ENCODE measurements at regions not wholly inside any gene's neighbourhood (a gene's known extent, or its start where the extent isn't known, plus 50 kb on each side); places are given as distances from the start of the nearest gene placed in this dataset.

DNA sequence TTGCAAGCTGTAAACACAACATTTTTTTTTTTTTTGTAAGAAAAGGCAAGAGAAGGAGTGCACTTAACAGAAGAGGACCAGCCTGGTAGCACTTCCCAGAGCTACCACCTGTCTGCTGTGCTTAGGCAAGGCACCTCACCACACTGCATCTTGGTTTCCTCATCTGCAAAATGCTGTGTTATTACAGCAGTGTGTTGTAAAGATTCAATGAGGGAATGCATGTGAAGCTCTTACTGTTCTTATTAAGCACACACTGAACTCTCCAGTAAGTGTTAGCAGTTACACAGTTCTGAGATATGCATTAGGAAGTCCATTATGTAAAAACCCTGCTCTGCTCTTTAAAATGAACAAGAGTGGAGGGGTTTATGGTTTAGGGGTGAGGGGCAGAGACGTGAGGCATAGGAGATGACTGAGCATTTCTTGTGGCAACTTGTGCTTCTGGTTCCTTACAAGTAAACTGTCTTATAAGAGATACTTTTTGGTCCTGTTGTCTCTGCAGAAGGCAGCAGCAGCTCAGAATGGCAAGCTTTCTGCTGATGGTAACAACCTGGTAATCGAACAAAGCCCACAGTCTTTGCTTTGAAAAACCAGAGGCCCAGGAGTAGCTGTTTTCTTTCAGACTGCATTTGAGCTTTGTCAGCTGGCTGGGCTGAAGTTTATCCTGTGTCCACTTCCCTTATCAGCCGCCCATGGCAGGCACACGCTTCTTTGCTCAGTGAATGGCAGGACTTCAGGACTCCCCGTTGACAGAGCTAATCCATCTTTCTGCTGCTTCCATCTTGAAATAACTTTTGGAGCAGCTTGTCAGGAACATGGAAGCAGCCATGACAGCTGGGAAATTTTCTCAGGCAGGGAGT is 98.8 kb upstream of the BMPER start:
- no peak for DNase-seq (ENCODE audit: low read depth in 4 of 4, low spot score in 3 of 4)

DNA sequence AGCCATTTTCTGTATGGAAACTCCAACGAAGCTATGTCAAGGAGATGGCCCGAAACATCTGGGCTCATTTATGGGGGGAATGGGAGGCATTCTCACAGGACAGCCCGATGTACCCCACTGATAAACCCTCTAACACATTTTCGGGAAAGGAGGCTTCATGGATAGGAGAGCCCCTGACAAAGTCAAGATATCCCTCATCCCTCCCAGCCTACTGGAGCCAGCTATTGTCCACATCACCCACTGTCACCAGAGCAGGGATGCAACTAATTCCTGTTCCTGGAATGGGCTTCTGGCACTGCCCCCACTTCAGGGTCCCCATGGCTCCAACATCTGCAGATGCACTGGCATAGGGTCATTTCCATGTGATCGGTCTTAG is 98.2 kb upstream of the BMPER start:
- DNase-seq (ENCODE audit: low read depth in 4 of 4, low spot score in 3 of 4), result no peak

DNA sequence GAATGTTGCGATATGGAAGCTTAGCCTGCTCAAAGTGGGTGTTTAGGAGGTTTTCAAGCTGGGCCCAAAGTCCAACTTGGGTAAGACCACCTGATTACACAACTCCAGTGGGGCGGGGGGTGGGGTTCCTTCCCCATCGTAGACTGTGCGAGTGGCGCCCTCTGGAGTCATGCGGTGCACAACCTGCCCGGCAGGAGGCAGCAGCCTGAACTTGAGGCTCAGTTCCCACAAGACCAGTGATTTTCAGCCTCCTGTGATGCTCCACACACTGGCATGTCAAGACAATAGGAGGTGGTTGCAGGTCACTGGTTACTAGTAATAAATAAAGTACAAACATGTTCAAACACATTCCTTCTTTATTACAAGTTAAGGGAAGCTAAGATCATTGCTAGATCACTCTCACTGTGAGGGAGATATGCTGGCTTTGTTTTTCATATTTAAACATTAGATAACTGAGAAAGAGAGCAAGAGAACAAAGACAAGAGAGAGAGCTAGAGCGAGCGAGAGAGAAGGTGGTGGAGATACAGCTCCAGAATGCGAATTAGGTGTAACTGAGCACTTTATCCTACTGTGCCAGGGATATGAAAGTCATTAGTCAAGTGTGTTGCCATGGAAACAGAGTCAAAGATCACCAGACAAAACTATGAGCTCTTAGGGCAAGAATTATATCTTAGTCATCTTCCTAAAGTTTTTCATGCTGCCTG is 97.4 kb upstream of the BMPER start:
- DNase-seq (ENCODE audit: low read depth in 4 of 4, low spot score in 3 of 4), result no peak

DNA sequence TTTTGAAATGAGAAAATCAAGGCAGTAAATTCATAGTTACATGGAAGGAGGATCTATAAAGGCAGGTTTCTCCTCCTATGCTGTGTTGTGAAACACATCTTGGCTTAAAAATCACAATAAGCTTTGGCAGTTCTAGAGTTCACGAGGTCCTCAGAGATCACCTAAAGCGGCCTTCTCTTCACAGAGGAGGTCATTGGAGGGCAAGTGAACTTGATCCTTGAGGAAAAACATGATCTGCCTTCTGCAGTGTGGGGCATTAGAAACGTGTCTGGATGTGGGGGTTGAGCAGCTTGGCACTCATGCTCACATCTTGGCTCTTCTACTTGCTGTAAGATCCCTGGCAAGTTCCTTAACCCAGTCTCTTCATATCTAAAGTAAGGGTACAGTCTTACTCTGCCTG is 96.1 kb upstream of the BMPER start:
- no peak for DNase-seq (ENCODE audit: low read depth in 4 of 4, low spot score in 3 of 4)

DNA sequence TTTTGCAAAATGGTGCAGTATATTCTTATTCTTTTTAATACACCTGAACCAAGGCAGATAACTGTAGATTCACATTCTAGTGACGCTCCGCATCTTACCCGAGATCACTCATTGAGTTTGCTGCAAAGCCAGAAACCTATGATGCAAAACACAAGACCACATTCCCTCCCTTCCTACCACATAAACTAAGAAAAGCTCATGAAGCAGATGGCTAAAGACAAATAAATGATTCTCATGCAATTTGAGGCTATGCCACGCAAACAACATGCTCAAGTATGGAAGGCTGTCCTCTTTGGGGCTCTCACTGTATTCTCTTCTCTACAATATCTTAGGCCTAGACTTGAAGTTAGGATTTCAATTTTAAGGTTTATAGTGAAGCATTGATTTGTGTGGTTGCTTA is 95.0 kb upstream of the BMPER start:
- no peak for DNase-seq (ENCODE audit: low read depth in 4 of 4, low spot score in 3 of 4)

DNA sequence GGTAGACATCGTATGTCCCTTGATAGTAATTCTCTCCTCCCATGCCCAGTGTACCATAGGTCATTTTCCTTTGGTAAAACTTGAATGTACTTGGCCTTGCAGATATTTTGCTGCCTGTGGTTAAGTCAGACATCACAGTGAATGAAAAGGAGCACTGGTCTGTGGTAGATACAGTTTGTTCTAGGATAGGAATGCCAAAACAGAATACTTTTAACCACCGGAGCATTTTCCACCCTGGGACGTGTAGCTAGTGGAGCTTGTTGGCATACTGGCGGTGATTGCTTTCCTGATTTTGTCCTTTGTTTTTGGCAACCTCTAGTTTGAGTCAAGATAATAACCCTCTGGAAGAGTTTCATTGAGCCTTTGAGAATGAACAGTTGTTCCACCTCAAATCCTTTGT is 92.0 kb upstream of the BMPER start:
- no peak for DNase-seq (ENCODE audit: low read depth in 4 of 4, low spot score in 3 of 4)

DNA sequence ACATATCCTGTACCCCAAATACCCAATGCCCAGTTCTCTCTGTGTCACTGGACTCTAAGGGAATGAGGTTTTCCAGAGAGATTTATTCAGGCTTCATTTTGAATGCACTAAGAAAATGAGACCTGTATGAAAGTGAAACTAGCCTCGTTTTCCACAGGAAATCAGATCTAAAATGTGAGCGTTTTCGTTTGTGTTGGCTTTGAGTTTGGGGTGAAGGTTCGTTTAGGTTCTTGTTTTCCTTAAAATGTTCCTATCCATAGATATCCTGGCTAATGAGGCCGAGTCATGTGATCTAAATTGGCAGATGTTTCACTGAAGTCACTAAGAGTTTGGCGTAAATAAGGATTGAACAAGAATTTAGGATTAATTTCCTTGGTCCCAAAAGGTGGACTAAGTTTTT is 90.9 kb upstream of the BMPER start:
- no peak for DNase-seq (ENCODE audit: low read depth in 4 of 4, low spot score in 3 of 4)

DNA sequence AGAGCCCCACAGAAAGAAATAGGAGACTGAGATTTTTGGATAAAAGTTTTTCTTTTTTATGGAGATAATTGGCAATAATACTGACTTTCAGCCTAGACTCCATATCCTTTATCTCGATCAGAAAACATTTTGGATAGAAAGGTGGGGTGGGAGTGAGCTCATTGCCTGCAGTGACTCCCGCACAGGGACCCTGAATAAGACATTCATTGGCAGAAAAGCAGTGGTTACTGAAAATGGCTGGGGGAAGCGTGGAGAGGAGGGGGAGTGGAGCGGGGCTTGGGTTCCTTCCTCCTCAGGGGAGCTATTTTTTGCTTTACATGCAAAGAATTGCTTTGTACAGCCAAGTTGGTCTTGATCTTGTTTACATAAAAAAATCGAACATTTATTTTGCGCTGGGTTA is 90.4 kb upstream of the BMPER start:
- no peak for DNase-seq (ENCODE audit: low read depth in 4 of 4, low spot score in 3 of 4)

DNA sequence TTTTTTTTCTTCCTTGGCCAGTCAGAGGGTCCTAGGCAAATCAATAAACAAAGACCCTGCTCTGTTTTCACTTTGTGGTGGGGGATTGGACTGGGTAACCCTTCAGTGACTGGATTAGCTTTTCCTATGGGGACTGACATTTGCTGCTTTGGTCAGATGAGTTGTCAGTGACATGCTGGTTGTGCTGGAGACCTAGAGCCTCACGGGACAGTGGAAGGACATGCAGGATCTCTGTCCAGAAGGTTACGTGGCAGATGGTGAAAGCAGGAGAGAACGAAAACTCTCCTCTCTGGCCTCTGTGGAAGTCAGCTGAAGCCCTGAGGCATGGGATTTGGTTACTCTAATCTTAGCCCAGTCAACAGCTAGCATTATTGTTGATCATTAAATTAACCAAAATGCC is 90.0 kb upstream of the BMPER start:
- no peak for DNase-seq (ENCODE audit: low read depth in 4 of 4, low spot score in 3 of 4)

DNA sequence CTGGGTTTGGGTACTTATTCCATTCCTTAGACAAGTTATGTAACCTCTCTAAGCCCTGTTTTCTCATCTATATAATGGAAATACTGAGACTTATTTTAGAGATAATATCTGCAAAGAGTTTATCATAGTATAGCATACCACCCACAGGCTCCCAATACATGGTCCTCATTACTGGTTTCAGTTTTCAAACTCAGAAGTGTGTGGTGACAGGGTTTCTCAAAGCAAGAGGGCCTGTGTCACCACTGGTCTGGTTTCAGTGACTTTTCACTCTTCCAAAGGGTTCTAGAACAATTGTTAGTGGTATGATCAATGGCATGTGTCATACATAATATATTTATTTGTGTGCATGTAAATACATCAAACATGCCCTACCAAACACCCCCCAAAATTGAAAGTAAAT is 89.2 kb upstream of the BMPER start:
- DNase-seq (ENCODE audit: low read depth in 4 of 4, low spot score in 3 of 4), result no peak

DNA sequence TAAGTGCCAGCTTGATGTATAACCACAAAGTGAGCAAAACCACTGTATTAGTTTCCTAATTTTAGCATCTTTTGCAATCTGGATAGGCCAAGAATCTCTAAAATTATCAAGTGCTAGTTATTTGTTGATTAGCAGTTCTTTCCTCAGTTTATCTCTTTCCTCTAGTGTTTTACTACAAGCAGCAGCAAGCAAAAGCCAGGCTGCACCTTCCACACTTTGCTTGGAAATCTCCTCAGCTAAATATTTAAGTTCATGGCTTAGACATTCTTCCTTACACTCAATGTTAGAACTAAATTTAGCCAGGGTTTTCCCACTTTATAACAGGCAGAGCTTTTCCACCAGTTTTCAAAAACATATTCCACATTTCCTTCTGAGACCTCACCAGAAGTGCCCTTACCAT is 85.7 kb upstream of the BMPER start:
- DNase-seq (ENCODE audit: low read depth in 4 of 4, low spot score in 3 of 4), result no peak

DNA sequence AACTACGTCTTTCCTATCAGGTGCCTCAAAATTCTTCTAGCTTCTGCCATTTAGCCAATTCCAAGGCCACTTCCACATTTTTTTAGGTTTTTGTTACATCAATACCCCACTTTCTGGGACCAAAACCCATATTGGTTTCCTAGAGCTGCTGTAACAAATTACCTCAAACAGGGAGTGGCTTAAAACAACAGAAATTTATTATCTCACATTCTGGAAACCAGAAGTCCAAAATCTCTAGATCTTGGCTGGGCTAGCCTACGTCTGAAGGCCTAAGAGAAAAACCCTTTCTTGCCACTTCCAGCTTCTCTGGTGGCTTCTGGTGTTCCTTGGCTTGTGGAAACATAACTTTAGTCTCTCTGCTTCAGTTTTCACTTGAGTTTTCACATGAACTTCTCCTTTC is 85.1 kb upstream of the BMPER start:
- no peak for DNase-seq (ENCODE audit: low read depth in 4 of 4, low spot score in 3 of 4)

DNA sequence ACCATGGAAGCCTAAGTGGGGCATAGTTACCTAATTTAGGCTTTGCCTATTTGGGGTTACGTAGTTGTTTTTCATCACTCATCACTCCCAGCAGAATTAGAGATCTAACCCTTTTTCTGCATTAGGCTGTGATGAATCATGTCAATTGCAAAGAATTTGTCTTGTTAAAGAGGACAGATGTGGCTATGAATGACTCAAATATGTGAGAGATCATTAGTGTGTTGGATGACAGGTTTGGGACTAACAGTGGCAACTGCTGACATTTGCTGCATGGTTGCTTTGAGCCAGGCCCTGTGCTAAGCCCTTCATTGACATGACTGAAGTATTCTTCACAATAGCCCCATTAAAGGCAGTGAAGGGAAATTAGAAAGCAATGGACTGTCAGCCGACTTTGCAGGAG is 83.4 kb upstream of the BMPER start:
- DNase-seq (ENCODE audit: low read depth in 4 of 4, low spot score in 3 of 4), result no peak

DNA sequence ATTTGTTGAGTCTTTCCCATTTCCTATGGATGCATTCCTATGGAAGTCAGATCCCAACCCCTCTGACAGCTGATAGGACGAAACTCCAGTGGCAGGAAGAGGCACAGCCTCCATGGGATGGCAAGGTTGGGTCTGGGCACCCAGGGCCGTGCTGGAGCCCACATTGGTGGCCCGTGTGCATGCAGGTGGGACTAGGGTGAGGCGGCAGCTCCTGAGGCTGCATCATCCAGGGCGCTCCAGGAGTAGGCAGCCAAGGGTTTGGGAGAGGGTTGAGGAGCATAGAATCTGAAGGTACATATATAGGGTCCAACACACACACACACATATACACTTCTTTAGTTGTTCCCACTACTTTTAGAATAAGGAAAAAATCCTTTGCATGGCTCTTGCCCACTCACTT is 81.4 kb upstream of the BMPER start:
- DNase-seq (ENCODE audit: low read depth in 4 of 4, low spot score in 3 of 4), result no peak

DNA sequence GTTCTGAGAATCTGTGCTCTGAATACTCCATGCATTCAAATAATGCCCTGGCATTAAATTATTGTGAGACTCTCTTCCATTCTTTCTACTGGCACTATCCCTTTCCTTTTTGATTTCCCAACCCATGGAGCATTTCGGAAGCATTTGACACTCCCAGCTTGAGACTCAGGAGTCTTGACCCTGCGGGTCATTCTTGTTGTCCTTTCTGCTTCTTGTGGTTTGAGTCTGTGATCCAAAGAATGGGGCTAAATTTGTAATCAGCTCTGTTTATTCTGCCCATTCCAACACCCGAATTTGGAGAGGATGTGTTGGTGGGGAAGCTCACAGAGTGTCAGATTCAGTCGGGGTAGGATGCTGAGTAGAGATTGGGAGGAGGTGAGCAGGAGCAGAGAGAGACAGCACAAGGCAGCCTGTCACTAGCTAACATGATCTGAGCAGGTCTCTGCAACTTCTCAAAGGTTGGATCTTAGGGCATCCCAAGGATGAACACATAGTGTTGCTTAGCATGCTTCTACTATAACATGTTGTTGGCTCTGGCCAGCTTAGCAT is 80.4 kb upstream of the BMPER start:
- DNase-seq (ENCODE audit: low read depth in 4 of 4, low spot score in 3 of 4), result no peak

DNA sequence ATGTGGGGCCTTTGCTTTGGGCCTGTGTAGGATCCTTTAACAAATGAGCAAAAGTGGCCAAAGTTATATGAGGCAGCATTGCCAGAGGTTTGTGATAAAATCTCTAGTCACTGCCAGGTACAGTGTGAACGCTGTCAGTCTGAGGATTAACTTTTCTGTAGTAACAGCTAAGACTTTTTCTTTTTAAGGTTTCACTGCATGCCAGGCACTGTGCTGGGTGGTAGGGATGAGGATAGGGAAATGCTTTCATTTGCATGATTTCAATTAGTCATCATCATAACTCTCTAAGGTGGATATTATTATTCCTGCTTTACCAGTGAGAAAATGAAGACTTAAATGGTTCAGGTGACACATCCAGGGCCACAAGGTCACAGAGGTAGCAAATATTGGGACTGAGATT is 79.7 kb upstream of the BMPER start:
- no peak for DNase-seq (ENCODE audit: low read depth in 4 of 4, low spot score in 3 of 4)

DNA sequence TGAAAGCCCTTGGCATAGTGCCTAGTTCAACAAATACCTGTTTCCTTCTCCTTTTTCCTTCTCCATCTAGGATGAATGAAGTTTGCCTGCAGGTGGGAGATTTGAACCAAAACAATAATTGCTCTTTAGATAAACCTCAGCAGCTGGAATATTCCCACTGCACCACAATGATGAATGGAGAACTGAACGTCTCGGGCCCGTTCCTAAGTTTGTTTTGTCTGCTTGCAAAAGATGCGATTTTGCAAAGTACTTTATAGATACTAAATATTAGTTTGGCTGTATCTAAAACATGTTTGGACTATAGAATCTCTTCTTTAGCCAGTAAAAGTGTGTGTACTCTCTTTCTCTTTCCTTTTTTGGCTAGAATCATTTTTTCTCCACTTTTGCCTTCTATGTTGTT is 75.8 kb upstream of the BMPER start:
- DNase-seq (ENCODE audit: low read depth in 4 of 4, low spot score in 3 of 4), result no peak

DNA sequence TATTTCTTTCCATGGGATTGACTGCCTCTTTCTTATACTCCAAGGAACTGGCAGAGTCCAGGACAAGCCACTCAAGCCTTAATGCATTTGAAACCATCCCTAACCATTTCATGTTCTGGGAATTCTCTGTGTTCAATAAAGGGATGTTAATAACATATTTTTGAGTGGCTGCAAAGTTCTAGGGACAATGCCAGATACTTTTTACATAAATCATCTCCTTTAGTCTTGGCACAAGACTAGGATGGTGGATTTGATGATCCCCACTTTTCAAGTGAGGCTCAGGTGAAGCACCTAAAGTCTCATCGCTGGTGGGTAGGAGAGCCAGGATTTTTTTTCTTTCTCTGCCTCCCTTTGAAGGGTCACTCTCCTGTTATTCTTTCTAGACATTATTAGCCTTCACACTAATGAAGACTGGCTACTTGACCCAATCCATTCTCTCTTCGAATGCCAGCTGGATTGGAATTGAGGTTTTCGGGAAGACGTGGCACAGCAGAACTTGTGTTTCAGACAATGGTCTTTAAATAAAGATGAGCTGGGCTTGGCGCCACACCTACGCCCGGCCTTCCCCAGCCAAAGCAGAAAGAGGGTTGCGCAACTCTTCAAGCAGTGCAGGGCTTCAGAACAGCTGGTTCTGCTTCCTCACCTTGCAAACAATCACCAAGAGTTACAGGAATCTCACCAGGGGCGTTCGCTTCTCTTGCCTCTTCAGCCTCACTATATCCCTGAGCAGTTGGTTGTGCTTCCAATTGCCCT is 73.8 kb upstream of the BMPER start:
- DNase-seq (ENCODE audit: low read depth in 4 of 4, low spot score in 3 of 4), result no peak

DNA sequence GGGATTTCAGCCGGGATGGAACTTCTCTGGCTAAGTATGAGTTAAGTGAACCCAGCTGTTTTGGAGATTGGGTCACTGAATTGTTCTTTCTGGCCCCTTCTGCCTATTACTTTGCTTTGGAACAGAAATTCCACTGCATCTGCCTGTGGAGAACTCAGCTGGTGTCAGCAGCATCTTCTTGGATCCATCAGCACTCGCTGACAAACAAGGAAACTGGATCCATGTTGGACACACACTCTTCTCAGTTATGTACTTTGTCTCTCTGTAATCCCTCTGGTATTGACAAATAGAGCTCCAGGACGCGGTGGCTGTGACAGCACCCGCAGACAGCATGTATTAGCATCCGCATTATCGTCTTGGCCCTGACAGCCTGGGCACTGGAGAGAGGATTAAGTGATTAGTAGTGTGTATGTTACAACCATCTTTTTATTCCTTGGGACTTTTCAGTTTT is 73.0 kb upstream of the BMPER start:
- DNase-seq (ENCODE audit: low read depth in 4 of 4, low spot score in 3 of 4), result no peak

DNA sequence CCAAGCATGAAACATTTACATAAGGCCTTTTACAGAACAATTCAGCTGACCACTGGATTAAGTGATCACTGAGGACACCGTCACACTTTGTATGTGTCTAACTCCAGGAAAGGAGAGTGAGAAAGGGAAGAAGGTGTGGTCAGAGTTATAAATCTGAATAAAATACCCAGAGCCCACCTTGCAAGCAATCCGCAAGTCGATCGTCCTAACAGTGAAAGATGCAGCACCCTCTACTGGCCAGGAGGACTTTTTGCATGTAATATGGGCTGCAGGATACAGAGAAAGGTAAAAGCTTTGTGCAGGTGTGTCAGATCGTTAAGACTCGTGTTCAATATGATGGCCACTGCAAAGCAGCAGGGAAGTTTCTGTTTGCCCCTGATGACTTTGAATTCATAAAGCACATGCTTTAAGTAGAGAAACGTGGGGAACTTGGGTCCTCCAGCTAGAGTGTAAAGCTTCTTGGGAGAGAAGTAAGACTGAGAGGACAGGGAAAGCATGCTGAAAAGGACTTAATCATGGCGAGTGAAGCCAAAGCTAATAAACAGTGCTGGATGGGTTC is 68.5 kb upstream of the BMPER start:
- no peak for DNase-seq (ENCODE audit: low read depth in 4 of 4, low spot score in 3 of 4)

DNA sequence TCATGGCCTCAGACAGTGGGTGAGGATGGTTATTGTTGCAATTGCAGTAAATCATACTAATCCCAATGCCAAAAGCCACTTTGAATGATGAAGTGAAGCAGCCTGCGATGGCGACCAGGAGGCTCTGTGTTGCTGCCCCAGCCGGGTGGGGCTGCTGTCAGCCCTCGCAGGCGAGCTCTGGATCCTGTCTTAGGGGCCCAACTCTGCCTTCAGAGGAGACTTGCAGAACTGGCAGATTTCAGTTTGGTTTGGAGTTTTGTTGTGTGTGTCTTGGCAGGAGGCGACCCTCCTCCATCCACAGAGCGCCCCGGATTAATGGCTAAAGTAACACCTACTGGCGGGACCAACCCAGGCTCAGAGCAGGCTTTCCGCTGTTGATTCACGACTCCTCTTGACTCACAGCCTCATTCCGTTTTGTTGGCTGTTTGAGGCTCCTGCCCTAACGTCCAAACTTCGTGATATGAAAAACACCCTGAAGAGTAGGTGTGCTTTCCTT is 67.9 kb upstream of the BMPER start:
- DNase-seq (ENCODE audit: low read depth in 4 of 4, low spot score in 3 of 4), result no peak
